Lower leg skin (tissue), 4 donors: ENCODE measurements at regions not wholly inside any gene's neighbourhood (a gene's known extent, or its start where the extent isn't known, plus 50 kb on each side); places are given as distances from the start of the nearest gene placed in this dataset.

ENCODE experiments used
- DNase-seq, 2 donors: peaks; one replicate each; pipeline ENCODE4 v3.0.0-alpha.2; 2019; ENCODE audit warnings: low spot score in 2 of 2
- H3K4me3 ChIP-seq: fragments of 200-600 bp; sonication (generic); 2 replicates; pipeline ENCODE4 v1.5.1; 2017; ENCODE audit warnings: mild to moderate bottlenecking, low read depth; ENCODE audit not compliant: poor library complexity, severe bottlenecking
- POLR2A ChIP-seq, 2 donors: fragments of 450-650 bp; IDR thresholded peaks; one replicate each; pipeline ENCODE4 v1.6.1; 2016 to 2017; ENCODE audit warnings: antibody characterized with exemption in 2 of 2, mild to moderate bottlenecking in 1 of 2, moderate library complexity in 1 of 2
- WGBS, 2 donors: methylation state at CpG; one replicate each; pipeline ENCODE4 v1.1.5; 2018; 5-methylcytosine and 5-hydroxymethylcytosine counted together
- intact Hi-C: fragments of 100-400 bp; cut with DNase I; formaldehyde crosslinking; loops from one replicate; pipeline ENCODE4 v1.15.0; 2023; ENCODE audit warnings: low total_unique reads
- TF ChIP-seq, protein P1 (sequence below), 3 donors: fragments of 450-650 bp; IDR thresholded peaks; one replicate each; pipeline ENCODE4 v1.5.1; 2016; ENCODE audit warnings: antibody characterized with exemption in 3 of 3, mild to moderate bottlenecking in 3 of 3, moderate library complexity in 2 of 3

GRCh38 chr2:88856409-88857135, 165.1 kb downstream of the RPIA start:
- WGBS, 2 donors, result 70 to 83% methylated on average over 3 of the region's 3 CpGs
- intact Hi-C loops, result no loop called here
- no peak overlapping the region for H3K4me3 ChIP-seq
- TF ChIP-seq, protein P1, sequence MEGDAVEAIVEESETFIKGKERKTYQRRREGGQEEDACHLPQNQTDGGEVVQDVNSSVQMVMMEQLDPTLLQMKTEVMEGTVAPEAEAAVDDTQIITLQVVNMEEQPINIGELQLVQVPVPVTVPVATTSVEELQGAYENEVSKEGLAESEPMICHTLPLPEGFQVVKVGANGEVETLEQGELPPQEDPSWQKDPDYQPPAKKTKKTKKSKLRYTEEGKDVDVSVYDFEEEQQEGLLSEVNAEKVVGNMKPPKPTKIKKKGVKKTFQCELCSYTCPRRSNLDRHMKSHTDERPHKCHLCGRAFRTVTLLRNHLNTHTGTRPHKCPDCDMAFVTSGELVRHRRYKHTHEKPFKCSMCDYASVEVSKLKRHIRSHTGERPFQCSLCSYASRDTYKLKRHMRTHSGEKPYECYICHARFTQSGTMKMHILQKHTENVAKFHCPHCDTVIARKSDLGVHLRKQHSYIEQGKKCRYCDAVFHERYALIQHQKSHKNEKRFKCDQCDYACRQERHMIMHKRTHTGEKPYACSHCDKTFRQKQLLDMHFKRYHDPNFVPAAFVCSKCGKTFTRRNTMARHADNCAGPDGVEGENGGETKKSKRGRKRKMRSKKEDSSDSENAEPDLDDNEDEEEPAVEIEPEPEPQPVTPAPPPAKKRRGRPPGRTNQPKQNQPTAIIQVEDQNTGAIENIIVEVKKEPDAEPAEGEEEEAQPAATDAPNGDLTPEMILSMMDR (IDR thresholded peaks at IDR 0.05), result no peak
- TF ChIP-seq POLR2A (IDR thresholded peaks at IDR 0.05), result no peak
- DNase-seq, result no peak

DNA sequence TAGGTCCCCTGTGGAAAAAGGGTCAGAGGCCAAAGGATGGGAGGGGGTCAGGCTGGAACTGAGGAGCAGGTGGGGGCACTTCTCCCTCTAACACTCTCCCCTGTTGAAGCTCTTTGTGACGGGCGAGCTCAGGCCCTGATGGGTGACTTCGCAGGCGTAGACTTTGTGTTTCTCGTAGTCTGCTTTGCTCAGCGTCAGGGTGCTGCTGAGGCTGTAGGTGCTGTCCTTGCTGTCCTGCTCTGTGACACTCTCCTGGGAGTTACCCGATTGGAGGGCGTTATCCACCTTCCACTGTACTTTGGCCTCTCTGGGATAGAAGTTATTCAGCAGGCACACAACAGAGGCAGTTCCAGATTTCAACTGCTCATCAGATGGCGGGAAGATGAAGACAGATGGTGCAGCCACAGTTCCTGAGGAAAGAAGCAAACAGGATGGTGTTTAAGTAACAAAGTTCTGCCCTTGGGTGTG, 165.8 kb downstream of the RPIA start:
- DNase-seq, result no peak

DNA sequence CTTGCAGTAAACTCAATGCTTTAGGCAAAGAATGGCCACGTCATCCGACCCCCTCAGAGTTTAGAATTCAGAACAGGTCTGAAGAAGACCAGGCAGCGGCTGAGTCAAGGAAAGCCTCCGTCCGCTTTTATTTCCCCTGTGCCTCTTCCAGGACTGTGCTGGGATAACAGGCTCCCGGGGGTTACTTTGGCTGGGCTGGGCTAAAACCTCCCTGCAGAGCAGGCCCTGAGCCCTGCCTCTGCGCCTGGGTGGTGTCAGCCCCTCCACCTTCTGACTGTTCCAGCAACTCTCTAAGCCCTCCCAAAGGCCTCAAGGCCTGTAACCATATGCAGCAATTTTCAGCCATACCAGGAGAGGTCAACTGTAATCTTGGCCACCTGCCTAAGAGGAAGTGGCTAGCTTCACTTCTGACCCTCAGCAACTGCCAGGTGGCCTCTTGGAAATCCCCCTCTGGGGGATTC, 166.5 kb downstream of the RPIA start:
- no peak overlapping the region for H3K4me3 ChIP-seq
- WGBS, 2 donors, result 72 to 75% methylated on average over 7 of the region's 7 CpGs
- TF ChIP-seq POLR2A (IDR thresholded peaks at IDR 0.05), result no peak
- TF ChIP-seq, protein P1 (IDR thresholded peaks at IDR 0.05), result no peak
- intact Hi-C loops, result no loop called here
- no peak for DNase-seq

More for the DNA sequence above, 165.8 kb downstream of the RPIA start:
- 86 to 92% methylated on average over 9 of the region's 9 CpGs for WGBS, 2 donors
- intact Hi-C loops, result no loop called here
- H3K4me3 ChIP-seq, result no peak overlapping the region
- TF ChIP-seq, protein P1 (IDR thresholded peaks at IDR 0.05), result no peak
- no peak for TF ChIP-seq POLR2A (IDR thresholded peaks at IDR 0.05)

- 91 to 93% methylated on average over 16 of the region's 16 CpGs for WGBS, 2 donors
- TF ChIP-seq, protein P1 (IDR thresholded peaks at IDR 0.05), result no peak
- no peak for TF ChIP-seq POLR2A (IDR thresholded peaks at IDR 0.05)
- DNase-seq, result no peak
- intact Hi-C loops, result no loop called here
- no peak overlapping the region for H3K4me3 ChIP-seq
These were observed 168.0 kb downstream of the RPIA start for GRCh38 chr2:88859461-88859860.

DNA sequence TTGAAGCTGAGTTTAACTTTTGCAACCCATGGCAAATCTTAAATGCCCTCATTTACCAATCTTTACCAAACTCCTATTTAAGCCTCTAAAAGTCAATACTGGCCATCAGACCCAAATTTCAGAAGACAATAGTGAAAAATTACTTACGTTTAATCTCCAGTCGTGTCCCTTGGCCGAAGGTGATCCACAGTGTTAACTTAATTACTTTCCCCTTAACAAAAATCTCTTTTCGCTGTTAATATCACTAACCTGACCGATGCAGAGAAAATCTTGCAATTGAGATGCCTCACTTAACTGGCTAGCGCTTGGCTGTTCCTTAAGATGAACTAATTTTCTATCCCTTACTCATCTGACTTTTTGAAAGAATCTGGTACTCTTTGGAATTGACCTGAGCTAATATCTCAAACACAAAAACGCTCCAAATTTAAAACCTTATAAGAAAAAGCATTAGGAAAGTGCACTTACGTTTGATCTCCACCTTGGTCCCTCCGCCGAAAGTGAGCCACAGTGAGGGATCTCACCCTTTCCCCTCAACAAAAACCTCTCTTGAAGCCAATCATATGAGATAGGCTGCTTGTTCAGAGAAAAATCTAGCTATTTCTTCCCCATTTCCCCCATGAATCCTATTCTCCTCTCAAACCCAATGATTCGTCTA, 169.1 kb downstream of the RPIA start:
- whole genome bisulfite sequencing, 2 donors, result 86 to 88% methylated on average over 11 of the region's 11 CpGs

More for the DNA sequence above, 169.1 kb downstream of the RPIA start:
- H3K4me3 ChIP-seq, result no peak overlapping the region
- intact Hi-C loops, result no loop called here
- TF ChIP-seq POLR2A (IDR thresholded peaks at IDR 0.05), result no peak
- TF ChIP-seq, protein P1 (IDR thresholded peaks at IDR 0.05), result no peak
- DNase-seq, result no peak
